K562 (cell line): ENCODE measurements at regions not wholly inside any gene's neighbourhood (a gene's known extent, or its start where the extent isn't known, plus 50 kb on each side); places are given as distances from the start of the nearest gene placed in this dataset.

ENCODE experiments used
- ATAC-seq: fragments of 200-7000 bp; cut with Tn5 transposase; 3 replicates; pipeline ENCODE4 v1.9.1; 2020; ENCODE audit warnings: moderate library complexity
- BruUV-seq: library from RNA; stranded (reverse); fragments of 400-500 nt; replicated peaks from 2 replicates; lab custom pipeline; 2021; lab: Mats Ljungman, UMichigan
- CTCF ChIA-PET: fragments of 300-600 bp; formaldehyde crosslinking; extraction: SDS; loops from one replicate; lab custom pipeline; 2021; ENCODE audit warnings: low intra/inter-chr PET ratio; lab: Yijun Ruan, JAX
- POLR2A ChIA-PET: fragments of 300-600, 350-650 bp; sonication (Branson Sonifier 250); formaldehyde crosslinking; extraction: SDS; loops from one replicate; lab custom pipeline; 2021; ENCODE audit warnings: antibody characterized with exemption, inconsistent platforms; lab: Yijun Ruan, JAX
- DNase-seq, 4 experiments: peaks; one replicate each; pipeline versions ENCODE4 v3.0.0 to v3.0.0-alpha.2; 2011 to 2018; ENCODE audit warnings: low spot score in 3 of 4, mixed read lengths in 3 of 4; ENCODE audit errors: extremely low read depth in 1 of 4
- FAIRE-seq: peaks from 2 replicates; lab custom pipeline; 2011; peaks lifted over from hg19 to GRCh38; lab: Jason Lieb, UNC
- H2AFZ ChIP-seq: 2 replicates; pipeline ENCODE4 v1.6.0; 2011; ENCODE audit warnings: low read depth, low read length, control low read depth, inconsistent platforms
- H3K27ac ChIP-seq: fragments of 200-600 bp; 3 replicates; pipeline ENCODE4 v1.8.0; 2011; ENCODE audit warnings: low read depth, mild to moderate bottlenecking, control low read depth, inconsistent platforms, low read length, moderate library complexity, mixed read lengths; ENCODE audit errors: extremely low read depth
- H3K27me3 ChIP-seq, 2 experiments: fragments of 300-600 bp in 1 of 2; 2 replicates in 1 of 2; 3 replicates in 1 of 2; pipeline versions ENCODE4 v1.6.0 to v1.8.0; 2011; ENCODE audit warnings: inconsistent platforms in 2 of 2, low read length in 2 of 2, mild to moderate bottlenecking in 1 of 2, mixed read lengths in 1 of 2, moderate library complexity in 1 of 2; ENCODE audit not compliant: control insufficient read depth in 2 of 2, insufficient read depth in 2 of 2
- H3K36me3 ChIP-seq: fragments of 300-600 bp; 3 replicates; pipeline ENCODE4 v1.8.0; 2011; ENCODE audit warnings: mild to moderate bottlenecking, low read length, inconsistent platforms; ENCODE audit not compliant: control insufficient read depth, insufficient read depth
- H3K4me1 ChIP-seq, 2 experiments: fragments of 200-600 bp in 1 of 2; replicated peaks in 1 of 2; 2 replicates in 1 of 2; 3 replicates in 1 of 2; pipeline versions ENCODE4 v1.5.1 to v1.8.0; 2011; ENCODE audit warnings: inconsistent platforms in 2 of 2, low read length in 2 of 2, mild to moderate bottlenecking in 1 of 2, mixed read lengths in 1 of 2, moderate library complexity in 1 of 2; ENCODE audit not compliant: control insufficient read depth in 2 of 2, insufficient read depth in 2 of 2
- H3K4me2 ChIP-seq: 2 replicates; pipeline ENCODE4 v1.6.1; 2011; ENCODE audit warnings: low read length, control low read depth, inconsistent platforms, mixed read lengths; ENCODE audit not compliant: insufficient read depth
- H3K4me3 ChIP-seq: fragments of 200-600 bp; sonication (generic), shearing (Covaris generic); 2 replicates; pipeline ENCODE4 v1.5.1; 2016; ENCODE audit warnings: control low read depth, inconsistent platforms
- H3K79me2 ChIP-seq: fragments of 200-600 bp; 3 replicates; pipeline ENCODE4 v1.8.0; 2011; ENCODE audit warnings: low read length, inconsistent platforms; ENCODE audit not compliant: control insufficient read depth, insufficient read depth
- H3K9ac ChIP-seq, 2 experiments: 2 replicates each; pipeline versions ENCODE4 v1.6.0 to v1.6.1; 2011; ENCODE audit warnings: low read depth in 2 of 2, low read length in 2 of 2, control low read depth in 1 of 2, inconsistent platforms in 1 of 2, mild to moderate bottlenecking in 1 of 2, mixed read lengths in 1 of 2; ENCODE audit not compliant: insufficient read depth in 1 of 2
- H3K9me1 ChIP-seq: one replicate; pipeline ENCODE4 v1.6.0; 2011; ENCODE audit warnings: inconsistent platforms, mild to moderate bottlenecking, low read length, moderate library complexity; ENCODE audit not compliant: control insufficient read depth, insufficient read depth
- H3K9me3 ChIP-seq: replicated peaks from 2 replicates; pipeline ENCODE4 v1.5.1; 2011; ENCODE audit warnings: low read depth, low read length, inconsistent platforms; ENCODE audit not compliant: control insufficient read depth, insufficient read depth
- H4K20me1 ChIP-seq: replicated peaks from 2 replicates; pipeline ENCODE4 v1.6.1; 2011; ENCODE audit warnings: low read length, inconsistent platforms, mixed read lengths; ENCODE audit not compliant: control insufficient read depth, insufficient read depth
- CUX1 ChIP-seq: fragments of 200-800 bp; sonication (Bioruptor generic); IDR thresholded peaks from 2 replicates; pipeline ENCODE4 v1.6.1; 2016; ENCODE audit warnings: missing genetic modification characterization, missing compliant biosample characterization
- DPF2 ChIP-seq: fragments of 450-650 bp; IDR thresholded peaks from 2 replicates; pipeline ENCODE4 v1.6.1; 2016
- FUS ChIP-seq: fragments of 200-400 bp; formaldehyde crosslinking; optimal IDR thresholded peaks from 2 replicates; pipeline ENCODE3; 2017; ENCODE audit warnings: low read depth, low read length
- HDAC1 ChIP-seq, 2 experiments: fragments of 450-650 bp; IDR thresholded peaks; 2 replicates each; pipeline ENCODE4 v1.6.1; 2016 to 2017; ENCODE audit warnings: inconsistent platforms in 1 of 2, mild to moderate bottlenecking in 1 of 2, moderate library complexity in 1 of 2
- HOMEZ ChIP-seq: fragments of 250-450 bp; sonication (Bioruptor Pico); IDR thresholded peaks from 2 replicates; pipeline ENCODE4 v1.4.0; 2020; ENCODE audit warnings: mild to moderate bottlenecking, moderate library complexity
- MEF2D ChIP-seq: conservative IDR thresholded peaks from 2 replicates; pipeline ENCODE4 v1.6.1; 2016; ENCODE audit warnings: low read depth, missing genetic modification characterization, missing compliant biosample characterization
- NFXL1 ChIP-seq: fragments of 450-650 bp; formaldehyde crosslinking; IDR thresholded peaks from 2 replicates; pipeline ENCODE4 v1.4.0; 2021; ENCODE audit warnings: mild to moderate bottlenecking
- POLR2AphosphoS2 ChIP-seq: IDR thresholded peaks from 2 replicates; pipeline ENCODE4 v1.6.1; 2012; ENCODE audit warnings: low read length, improper control_type of control experiment
- SETDB1 ChIP-seq: IDR thresholded peaks from one replicate; pipeline ENCODE4 v1.6.1; 2012; ENCODE audit warnings: low read length, control low read depth, inconsistent platforms
- SIN3B ChIP-seq: fragments of 450-650 bp; IDR thresholded peaks from 2 replicates; pipeline ENCODE4 v1.6.1; 2017; ENCODE audit warnings: low read depth, mild to moderate bottlenecking, moderate library complexity
- SMC3 ChIP-seq: conservative IDR thresholded peaks from 2 replicates; pipeline ENCODE4 v1.6.1; 2011; ENCODE audit warnings: low read depth, low read length, improper control_type of control experiment; ENCODE audit not compliant: insufficient read depth
- SNIP1 ChIP-seq: fragments of 450-650 bp; IDR thresholded peaks from 2 replicates; pipeline ENCODE4 v1.7.1; 2017; ENCODE audit warnings: low read depth, mild to moderate bottlenecking
- SRSF1 ChIP-seq: fragments of 200-400 bp; formaldehyde crosslinking; IDR thresholded peaks from 2 replicates; pipeline ENCODE4 v1.6.1; 2017; ENCODE audit warnings: mild to moderate bottlenecking, low read depth, low read length, moderate library complexity
- XRCC3 ChIP-seq: fragments of 450-650 bp; IDR thresholded peaks from 2 replicates; pipeline ENCODE4 v1.6.1; 2017; ENCODE audit warnings: mild to moderate bottlenecking, moderate library complexity
- ZNF408 ChIP-seq: fragments of 250-450 bp; sonication (Bioruptor Pico); IDR thresholded peaks from 2 replicates; pipeline ENCODE4 v1.4.0; 2020; ENCODE audit warnings: low read depth, mild to moderate bottlenecking, moderate library complexity
- ZNF707 ChIP-seq: fragments of 250-450 bp; sonication (Bioruptor Pico); conservative IDR thresholded peaks from 2 replicates; pipeline ENCODE4 v1.8.0; 2022; ENCODE audit warnings: inconsistent platforms, mild to moderate bottlenecking, moderate library complexity
- WGBS: fragments of 100-300 bp; shearing (Covaris generic); methylation state at CpG from one replicate; pipeline ENCODE4 v1.1.6; 2016; ENCODE audit warnings: low coverage, mixed read lengths; ENCODE audit not compliant: insufficient coverage; ENCODE audit errors: missing lambda C conversion rate; 5-methylcytosine and 5-hydroxymethylcytosine counted together
- in situ Hi-C: fragments of 300-500 bp; cut with MboI; formaldehyde crosslinking; loops from 4 replicates; pipeline ENCODE4 v1.15.0; 2018; ENCODE audit warnings: inconsistent platforms, mixed read lengths
- intact Hi-C: fragments of 100-400 bp; cut with micrococcal nuclease; formaldehyde crosslinking; loops from 2 replicates; pipeline ENCODE4 v1.14.2; 2022

DNA sequence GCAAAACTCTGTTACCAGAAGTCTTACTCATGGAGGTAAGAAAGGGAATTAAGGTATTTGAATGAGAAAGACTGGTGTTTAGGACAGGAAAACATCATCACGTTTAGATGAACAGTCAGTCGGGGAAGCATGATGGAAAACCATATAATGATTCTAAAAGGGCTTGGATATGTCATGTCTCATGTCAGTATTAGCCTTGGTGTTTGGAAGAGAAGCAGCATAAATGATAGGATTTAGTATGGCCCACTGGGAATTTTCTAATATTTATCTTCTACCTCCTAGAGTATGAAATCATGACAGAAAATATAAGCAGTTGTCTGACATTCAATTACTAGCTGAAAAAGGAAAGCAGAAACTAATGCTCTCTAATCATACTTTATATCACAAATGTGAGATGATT lies 1643.6 kb upstream of the CELF4 start:
- Histone ChIP-seq H3K9ac (no peak overlapping the region), H3K4me1 (no peaks in the 10 kb centered on the region), H3K4me3 (no peak overlapping the region), H3K27me3 (no peaks in the 10 kb centered on the region), H3K9me1 (no peaks in the 10 kb centered on the region), H3K4me2 (no peak overlapping the region), H2AFZ (no peak overlapping the region), H3K27ac (no peak overlapping the region), H3K79me2 (no peaks in the 10 kb centered on the region), H3K36me3 (no peaks in the 10 kb centered on the region), H3K9me3 (no peaks in the 10 kb centered on the region), H4K20me1 (no peaks in the 10 kb centered on the region)
- ATAC-seq: no peak
- FAIRE-seq: no peak
- ChIA-PET CTCF (no interaction called here), POLR2A (no interaction called here)
- no TSS peak for BruUV-seq
- intact Hi-C loops (no loop called here), in situ Hi-C loops (no loop called here)
- DNase-seq: no peak
- WGBS: 0% methylated on average over 2 of the region's 2 CpGs
- TF ChIP-seq SRSF1 (no peak), SIN3B (no peak), ZNF408 (CRISPR knock-in tag) (no peak), XRCC3 (no peak), HDAC1 (IDR thresholded peaks at IDR 0.05) (no peak), SETDB1 (no peak), FUS (no peak), NFXL1 (CRISPR knock-in tag) (no peak), DPF2 (no peak), SMC3 (no peak), POLR2AphosphoS2 (no peak), CUX1 (CRISPR knock-in tag) (no peak), SNIP1 (no peak), HOMEZ (CRISPR knock-in tag) (no peak), ZNF707 (CRISPR knock-in tag) (no peak), MEF2D (tag) (no peak)
